HG03460 (cell line): ENCODE measurements at regions not wholly inside any gene's neighbourhood (a gene's known extent, or its start where the extent isn't known, plus 50 kb on each side); places are given as distances from the start of the nearest gene placed in this dataset.

ENCODE experiments used
- ATAC-seq: cut with Tn5 transposase; IDR thresholded peaks from one replicate; pipeline ENCODE4 v1.9.1; 2021; ENCODE audit not compliant: unreplicated experiment

DNA sequence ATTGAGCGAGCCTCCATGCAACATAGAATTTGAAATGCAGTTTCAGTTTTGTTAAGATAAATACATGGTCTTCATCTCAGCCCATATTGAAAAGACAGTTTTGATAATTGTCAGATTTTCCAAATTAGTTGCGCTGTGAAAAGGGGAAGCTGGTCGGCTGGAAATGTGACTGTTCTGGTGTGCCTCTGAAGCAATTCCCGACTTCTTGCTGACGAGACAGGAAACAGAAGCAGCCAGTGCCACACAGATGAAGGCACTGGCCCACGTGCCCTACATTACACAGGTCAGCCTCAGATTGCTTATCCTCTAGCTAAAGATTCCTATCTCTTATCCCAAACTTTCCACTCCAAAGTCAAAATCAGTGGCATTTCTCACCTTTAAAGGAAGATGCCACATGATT is 214.1 kb upstream of the TLE4 start:
- ATAC-seq: no peak

DNA sequence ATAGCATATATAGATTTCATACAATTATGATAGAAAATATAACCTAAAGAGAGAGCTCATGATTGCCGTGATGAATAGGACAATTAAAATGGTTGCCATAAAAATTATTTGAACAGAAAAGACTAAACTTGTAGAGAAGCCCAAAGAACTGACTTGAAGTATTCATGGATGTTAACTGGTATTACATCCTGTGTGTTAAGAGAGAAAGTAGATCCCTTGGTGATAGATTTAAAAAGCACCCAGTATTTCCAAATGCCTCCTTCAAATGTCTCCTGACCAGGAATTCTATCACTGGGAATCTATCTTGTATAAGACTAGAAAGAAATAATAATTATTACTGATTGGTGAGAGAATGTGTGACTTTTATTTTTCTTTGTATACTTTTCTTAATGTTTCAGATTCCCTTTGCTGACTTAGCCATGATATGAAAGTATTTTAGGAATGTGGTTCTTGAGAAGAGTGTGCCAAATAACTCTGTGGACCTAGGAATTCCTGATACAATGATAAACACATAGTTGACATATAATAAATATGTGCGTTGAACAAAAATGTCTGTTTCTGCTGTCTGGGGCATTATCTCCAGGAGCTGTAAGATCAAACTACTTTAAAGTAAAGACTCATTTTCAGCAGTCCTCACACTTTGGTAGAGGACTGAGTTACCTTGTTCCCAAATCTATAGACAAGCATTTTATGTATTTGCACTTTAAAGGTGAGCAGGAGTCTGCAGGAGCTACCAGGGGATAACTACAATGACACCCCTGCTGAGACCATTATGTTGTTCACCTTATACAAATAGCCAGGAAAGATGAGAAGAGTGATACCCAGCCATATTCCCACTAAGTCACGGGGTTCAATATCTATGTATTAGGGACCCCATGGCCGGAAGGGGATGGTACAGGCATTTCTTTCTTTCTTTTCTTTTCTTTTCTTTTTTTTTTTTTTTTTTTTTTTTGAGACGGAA is 211.1 kb upstream of the TLE4 start:
- no peak for ATAC-seq

DNA sequence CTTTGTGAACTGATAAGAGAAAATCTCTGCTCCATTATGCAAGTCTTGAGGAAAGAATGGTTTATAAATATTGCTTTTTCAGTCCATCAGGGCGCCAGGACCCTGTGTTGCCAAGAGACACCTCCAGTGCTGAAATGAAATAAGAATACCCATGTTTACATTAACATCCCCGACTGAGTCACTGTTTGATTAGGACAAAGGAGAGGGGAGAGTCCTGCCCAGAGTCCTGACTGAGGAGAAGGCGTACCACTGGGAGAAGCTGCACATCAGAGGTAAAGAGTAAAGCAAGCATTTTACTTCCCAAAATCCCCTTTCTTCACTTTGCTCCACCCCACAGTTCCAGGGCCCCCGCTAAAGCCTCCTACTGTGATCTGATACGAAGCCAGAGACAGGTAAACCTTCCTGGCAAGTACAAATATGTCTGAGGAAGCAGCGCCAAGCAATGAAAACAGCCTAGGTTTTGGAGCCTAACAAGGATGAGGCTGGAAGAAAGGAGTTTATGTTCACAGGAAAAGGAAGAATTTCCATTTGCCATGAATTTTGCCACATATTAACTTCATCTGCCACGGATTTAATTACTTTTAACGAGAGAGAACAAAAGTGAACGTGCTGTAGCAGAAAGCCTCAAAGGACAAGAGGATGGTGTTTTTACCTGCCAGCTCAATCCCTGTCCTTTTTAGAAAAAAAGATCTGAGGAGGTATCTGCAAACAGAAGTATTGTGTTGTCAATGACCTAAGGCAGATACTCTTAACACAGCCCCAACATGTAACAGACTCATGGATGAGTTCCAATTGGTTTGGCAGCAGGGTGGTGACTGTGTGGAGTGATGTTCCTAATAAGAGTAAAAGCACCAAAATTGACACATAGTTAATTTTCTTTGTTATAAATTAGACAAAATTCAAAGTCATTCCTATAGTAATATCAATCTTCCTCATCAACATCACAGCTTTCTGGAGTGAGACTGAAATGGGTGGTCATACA is 209.4 kb upstream of the TLE4 start:
- no peak for ATAC-seq

DNA sequence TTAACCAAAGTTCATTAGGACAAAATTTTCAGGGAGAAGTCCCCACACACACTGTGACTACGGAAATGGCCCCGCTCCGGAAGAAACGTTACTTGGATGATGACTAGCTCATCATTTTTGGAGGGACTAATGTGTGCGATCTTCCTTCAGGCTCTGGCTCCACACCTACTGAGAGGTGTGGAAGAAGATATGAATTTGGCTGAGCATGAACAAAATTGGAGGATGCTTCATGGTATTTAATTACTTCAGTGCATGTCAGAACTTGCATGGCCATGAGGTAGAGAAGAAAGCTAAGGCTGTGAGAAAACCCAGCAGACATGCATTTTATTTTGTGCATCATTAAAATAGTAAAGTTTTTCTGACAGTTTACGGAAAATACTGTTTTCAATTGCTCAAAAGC is 202.1 kb upstream of the TLE4 start:
- no peak for ATAC-seq

DNA sequence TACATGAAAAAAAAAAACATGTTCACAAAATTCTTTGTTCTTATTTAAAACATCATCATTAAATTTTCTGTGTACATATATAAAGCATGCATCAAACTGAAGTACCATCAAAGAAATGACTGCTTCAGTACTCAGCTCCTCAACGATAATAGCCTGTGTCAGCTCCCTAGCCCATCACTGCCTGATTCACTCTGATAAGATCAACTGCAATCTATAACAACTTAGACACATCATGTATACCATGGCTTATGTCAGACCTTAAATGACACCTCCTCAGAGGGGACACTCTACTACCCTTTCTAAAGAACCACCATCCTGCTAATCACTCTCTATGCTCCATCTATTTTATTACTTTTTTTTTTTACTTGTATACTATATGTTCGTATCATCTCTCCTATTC is 200.5 kb upstream of the TLE4 start:
- no peak for ATAC-seq

DNA sequence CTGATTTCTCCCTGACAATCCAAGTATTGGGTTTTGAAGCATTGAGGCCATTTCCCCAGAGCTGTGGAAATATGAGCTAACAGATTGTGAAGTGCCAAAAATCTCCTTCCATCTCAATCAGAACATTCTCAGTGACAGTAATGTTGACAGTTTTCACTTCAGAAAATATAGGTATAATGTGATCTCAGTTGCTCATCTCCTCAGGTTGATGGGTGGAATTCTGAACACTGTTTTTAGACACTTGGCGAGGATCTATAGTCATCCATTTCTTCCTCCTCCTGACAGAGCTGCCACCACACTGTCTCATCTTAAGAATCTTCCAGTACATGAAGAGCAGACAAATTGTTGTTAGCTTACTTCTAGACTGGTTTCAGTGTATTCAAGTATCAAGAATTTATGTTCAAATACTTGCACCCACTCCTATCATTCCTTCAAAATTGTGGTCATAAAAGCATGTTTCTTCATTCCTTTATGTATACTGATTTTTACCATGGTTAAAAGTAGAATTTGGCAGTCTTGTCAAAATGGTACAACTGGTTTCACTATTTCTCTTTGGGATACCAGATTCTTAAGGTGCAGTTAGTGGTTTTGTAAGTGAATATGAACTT is 199.7 kb upstream of the TLE4 start:
- ATAC-seq: no peak

DNA sequence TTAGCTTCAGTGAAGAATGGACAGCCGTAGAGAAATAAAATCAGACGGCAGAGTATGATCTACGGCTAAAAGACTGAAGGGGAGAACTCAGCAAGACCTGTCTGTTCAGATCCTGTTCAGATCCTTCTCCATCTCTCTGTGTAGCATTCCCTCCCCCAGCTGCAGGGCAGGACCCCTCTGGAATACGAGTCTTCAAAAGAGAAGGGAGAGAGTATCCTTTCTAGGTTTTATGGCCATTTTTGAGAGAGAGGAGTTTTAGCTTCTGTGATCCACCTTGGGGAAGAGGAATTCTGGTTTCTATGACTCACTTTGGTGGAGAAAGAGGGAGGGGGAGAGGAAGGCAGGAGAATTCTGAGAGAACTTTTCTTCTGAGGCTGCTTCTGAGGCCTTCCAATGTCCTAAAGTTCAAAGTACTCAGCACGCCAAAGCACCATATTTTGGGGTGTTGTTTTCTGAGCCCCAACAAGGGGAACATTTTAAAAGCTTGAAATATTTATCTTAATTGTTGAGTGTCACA is 194.4 kb upstream of the TLE4 start:
- no peak for ATAC-seq

DNA sequence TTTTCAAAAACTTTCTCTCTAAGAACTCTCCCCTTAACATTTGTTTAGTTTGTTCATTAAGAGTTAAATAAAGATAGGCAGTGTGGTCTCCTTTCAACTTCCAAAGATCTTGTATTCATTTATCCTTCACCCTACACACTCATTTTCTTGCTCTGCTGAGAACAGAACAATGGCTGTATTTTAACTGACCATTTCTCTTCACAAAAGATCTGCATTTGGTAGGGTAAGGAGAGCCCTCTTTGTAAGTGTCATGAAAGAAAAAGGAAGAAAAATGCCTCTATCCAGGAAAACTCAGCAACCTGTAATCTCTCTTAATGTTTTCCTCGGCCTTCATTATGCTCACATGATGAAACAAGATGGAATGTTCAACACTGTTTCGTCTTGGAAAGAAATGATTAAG is 193.7 kb upstream of the TLE4 start:
- no peak for ATAC-seq

DNA sequence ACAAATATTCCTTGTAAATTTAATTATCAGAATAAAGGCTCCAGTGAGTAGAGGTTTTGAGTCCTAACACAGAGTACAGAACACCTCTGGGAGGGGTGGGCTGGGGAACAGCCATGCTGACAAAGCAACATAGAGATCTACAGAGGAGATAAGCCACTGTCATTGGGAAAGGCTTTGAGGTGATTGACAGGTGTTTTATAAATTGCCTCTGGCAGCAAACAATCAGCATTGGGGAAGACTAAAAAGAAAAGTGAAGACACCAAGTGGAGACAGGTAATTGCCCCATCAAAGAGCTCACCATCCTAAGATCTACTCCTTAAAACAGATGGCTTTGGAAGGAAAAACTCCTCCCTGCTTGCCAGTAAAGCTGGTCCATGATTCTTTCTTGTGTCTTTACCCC is 189.7 kb upstream of the TLE4 start:
- no peak for ATAC-seq

DNA sequence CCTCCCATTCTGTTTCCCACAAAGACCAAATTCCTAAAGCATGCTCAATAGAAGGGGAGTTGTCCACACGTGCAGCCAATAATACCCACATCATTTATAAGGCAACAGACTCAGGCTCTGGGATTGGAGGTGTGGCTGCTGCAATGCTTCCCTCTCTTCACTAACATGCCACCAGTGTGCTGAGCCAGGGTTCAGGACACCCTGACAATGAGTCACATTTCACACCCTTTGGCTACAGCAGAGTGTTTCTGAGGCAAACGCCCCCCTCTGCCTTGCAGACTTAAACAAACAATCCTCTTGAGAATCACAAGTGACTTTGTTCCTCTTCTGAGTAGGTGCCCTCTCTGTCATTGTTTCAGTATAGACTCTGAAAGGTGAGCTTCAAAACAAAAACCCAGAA is 189.3 kb upstream of the TLE4 start:
- no peak for ATAC-seq

DNA sequence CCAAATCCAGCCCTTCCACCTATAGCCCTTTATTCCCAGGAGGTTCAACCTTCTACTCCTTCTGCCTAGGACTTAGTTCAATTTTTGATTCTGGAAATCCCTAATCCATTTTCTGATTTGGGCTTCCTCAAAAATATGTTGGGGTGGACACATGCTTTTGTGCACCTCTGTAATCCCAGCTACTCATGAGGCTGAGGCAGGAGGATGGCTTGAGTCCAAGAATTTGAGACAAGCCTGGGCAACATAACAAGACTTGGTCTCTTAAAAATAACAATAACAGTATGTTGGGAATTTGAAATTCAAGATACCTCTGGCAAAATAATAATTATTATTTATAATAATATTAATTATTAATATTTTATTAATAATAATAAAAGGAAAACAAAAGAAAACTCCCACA is 188.7 kb upstream of the TLE4 start:
- ATAC-seq: no peak

DNA sequence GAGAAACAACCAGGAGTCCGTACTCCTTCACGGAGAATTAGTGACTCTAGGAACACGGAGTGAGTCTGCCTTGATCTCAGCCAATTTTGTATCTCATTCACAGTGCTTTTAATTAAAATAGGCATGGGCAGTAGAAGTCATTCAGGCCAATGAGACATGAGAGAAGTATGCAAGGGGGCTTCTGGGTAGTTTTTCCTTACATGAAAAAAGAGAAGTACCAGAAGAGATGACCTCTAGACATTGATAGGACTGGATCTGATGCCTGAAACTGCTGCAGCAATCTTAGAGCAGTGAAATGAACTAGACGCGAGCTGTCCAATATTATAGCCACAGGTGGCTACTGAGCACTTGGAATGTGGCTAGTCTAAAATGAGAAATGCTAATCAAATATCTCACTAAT is 187.7 kb upstream of the TLE4 start:
- ATAC-seq: no peak

DNA sequence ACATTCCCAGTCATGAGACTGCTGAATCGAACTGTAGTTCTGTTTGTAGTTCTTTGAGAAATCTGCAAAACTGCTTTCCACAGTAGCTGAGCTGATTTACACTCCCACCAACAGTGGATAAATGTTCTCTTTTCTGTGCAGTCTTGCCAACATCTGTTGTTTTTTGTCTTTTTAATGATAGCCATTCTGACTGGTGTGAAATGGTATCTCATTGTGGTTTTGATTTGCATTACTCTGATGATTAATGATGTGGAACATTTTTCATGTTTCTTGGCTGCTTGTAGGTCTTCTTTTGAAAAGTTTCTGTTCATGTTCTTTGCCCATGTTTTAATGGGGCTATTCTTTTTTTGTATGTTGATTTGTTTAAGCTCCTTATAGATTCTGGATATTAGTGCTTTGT is 187.3 kb upstream of the TLE4 start:
- no peak for ATAC-seq

DNA sequence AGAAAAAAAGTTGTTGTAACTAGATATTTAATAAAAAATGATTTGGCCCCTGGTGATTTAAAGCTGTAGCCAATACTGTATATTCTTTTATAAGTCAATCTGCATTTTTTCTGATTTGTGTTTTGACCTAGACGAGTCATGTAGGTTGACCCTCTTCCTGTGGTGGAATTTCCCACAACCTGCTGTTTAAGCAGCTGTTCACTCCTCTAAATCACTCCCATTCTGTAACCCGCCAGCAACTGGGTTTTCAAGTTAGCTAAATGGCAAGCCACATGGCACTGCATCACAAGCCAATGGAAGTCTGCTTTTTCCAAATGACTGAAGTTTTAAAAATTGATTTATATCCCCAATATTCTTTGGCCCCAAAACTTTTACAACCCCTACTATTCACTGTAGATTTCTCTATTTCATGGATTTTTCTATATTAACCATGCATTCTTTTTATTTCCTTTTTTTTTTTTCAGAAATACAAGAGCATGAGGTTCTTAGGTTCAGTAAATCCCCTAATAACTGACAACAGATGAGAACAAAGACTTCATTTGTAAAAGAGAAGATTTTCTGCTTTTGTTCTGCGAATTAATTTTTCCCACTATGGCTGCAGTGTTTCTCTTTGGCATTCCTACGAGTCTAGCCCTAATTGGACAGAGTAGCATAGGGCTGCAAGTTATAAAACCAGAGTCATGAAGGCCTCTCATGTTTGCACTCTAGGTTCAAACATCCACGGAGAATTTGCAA is 184.5 kb upstream of the TLE4 start:
- no peak for ATAC-seq

DNA sequence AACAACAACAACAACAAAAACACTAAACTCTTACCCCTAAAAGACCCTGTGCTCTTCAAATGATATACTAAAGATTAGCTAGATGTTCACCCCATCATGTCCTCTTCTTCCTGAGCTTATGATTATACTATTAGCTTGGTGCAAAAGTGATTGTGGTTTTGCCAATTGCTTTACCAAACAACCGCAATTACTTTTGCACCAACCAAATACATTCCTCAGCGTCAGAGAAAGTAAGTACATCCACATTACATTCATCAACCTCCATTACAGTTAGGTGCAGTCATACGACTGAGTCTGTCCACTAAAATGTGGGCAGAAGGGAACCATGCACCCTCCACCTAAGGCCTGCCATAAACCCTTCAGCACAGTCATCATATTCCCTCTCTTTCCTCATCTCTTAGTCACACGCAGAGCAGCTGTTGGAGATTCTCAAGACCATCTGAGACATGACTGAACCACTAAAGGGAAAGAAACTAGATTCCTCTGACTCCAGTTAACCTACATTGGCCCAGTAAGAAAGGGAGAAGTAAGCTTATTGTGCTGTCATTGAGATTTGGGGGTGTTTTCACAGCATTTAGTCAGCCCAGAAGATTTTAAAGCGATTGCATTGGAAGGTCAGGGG is 181.6 kb upstream of the TLE4 start:
- no peak for ATAC-seq

DNA sequence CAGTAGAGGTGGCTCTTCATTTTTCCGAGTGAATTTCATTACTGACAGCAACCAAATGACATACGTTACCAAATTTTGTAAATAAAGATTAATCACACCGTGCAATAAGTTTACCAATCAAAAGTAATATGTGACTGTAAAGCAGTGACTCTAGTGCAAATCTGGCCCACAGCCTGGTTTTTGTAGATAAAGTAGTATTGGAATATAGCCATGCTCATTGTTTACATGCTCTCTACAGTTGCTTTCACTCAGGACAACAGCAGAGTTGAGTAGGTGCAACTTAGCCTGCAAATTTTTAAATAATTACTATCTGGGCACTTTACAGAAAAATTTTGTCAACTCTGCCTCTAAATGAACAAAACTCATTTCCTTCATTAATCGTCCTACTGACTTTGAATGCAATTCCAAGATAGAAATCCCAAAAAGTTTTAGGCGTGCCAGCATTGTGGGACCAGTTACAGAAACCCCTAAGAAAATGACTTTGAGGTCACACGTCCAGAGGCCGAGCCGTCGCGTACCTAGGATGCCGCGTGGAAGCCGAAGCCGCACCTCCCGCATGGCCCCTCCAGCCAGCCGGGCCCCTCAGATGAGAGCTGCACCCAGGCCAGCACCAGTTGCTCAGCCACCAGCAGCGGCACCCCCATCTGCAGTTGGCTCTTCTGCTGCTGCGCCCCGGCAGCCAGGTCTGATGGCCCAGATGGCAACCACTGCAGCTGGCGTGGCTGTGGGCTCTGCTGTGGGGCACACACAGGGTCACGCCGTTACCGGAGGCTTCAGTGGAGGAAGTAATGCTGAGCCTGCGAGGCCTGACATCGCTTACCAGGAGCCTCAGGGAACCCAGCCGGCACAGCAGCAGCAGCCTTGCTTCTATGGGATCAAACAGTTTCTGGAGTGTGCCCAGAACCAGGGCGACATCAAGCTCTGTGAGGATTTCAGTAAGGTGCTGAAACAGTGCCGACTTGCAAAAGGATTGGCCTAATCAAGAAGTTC is 180.7 kb upstream of the TLE4 start:
- ATAC-seq: no peak

DNA sequence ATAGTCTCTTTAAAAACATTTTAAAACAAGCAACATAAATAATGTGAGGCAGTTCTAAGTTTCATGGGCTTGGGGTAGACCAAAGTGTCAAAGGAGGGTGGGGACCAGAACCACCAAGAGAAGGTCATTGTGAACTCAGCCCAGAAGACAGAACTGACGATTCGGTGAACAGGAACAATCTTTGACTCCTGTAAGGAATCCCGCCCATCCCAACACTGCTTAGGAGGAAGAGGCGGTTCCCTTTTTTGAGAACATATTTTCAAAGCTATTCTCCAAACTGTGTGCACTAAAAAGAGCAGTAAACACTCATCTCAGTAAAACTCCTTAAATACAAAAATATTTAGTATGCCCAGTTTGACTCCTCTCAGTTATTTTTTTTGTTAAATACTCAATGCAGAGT is 176.5 kb upstream of the TLE4 start:
- no peak for ATAC-seq

DNA sequence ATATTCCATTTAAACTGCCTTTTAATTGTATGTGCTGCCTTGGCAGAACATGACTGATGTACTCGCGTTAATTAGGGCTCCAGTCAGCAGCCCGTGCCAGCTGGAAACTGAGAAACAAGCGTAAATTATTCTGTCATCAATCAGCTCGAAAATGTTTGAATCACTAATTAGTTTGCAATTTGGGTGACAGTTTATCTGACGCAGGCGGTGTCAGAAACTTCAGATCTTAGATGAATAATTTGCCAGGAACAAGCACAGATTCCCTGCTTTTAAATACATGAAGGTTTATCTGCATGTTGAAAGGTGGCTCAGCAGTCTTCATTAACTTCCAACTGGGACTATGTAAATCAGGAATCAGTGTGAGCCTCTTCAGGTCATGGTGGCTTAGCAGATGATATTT is 176.0 kb upstream of the TLE4 start:
- ATAC-seq: no peak

DNA sequence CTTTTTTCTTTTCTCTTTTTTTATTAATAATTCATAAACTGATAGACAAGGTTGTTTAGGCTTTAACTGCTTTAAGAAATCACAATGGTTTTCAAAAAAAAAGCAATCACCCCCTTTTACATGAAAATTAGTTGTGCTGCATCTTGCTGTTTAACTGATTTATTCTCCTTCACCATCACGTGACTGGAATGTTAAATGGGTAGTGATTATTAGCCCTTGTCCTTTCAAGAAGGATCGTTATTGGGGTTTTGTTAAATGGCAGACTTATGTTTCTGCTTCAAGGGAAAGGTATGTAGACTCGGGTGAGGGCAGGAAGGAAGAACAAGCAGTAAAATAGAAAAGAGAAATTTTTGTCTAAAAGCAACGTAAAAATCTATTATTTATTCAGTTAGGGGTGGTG is 175.6 kb upstream of the TLE4 start:
- ATAC-seq: no peak
